SK-N-SH (cell line): ENCODE measurements at regions not wholly inside any gene's neighbourhood (a gene's known extent, or its start where the extent isn't known, plus 50 kb on each side); places are given as distances from the start of the nearest gene placed in this dataset.

Source experiments
- CTCF ChIA-PET: fragments of 300-600, 350-600 bp; formaldehyde crosslinking; extraction: SDS; loops from one replicate; lab custom pipeline; 2021; lab: Yijun Ruan, JAX
- POLR2A ChIA-PET: fragments of 350-600 bp; sonication (Branson Sonifier 250); formaldehyde crosslinking; extraction: SDS; loops from one replicate; lab custom pipeline; 2020; ENCODE audit warnings: antibody characterized with exemption, inconsistent platforms; lab: Yijun Ruan, JAX
- DNase-seq: peaks from one replicate; pipeline ENCODE4 v3.0.0; 2012
- H2AFZ ChIP-seq: fragments of 200-600 bp; sonication (generic); 2 replicates; pipeline ENCODE4 v1.8.1; 2016; ENCODE audit warnings: antibody characterized with exemption, mild to moderate bottlenecking, low read depth
- H3F3A ChIP-seq: fragments of 200-600 bp; sonication (generic); replicated peaks from 2 replicates; pipeline ENCODE3; 2016; ENCODE audit warnings: antibody characterized with exemption, mild to moderate bottlenecking; ENCODE audit not compliant: insufficient read depth
- H3K27ac ChIP-seq, 2 experiments: fragments of 200-500 bp in 1 of 2; fragments of 200-600 bp in 1 of 2; sonication (Bioruptor generic) in 1 of 2; sonication (generic), shearing (Covaris generic) in 1 of 2; 2 replicates each; pipeline versions ENCODE4 v1.5.1 to v1.6.1; 2014 to 2016; ENCODE audit warnings: low read depth in 2 of 2, inconsistent platforms in 1 of 2, low read length in 1 of 2, mild to moderate bottlenecking in 1 of 2, mixed read lengths in 1 of 2
- H3K27me3 ChIP-seq: fragments of 200-600 bp; sonication (generic), shearing (Covaris generic); 2 replicates; pipeline ENCODE4 v1.6.1; 2016; ENCODE audit warnings: mixed run types; ENCODE audit not compliant: insufficient read depth
- H3K36me3 ChIP-seq, 2 experiments: fragments of 200-500 bp in 1 of 2; fragments of 200-600 bp in 1 of 2; sonication (Bioruptor generic) in 1 of 2; sonication (generic) in 1 of 2; replicated peaks in 1 of 2; 2 replicates each; pipeline versions ENCODE3 to v1.5.1; 2014 to 2016; ENCODE audit warnings: low read length in 1 of 2, mild to moderate bottlenecking in 1 of 2; ENCODE audit not compliant: insufficient read depth in 2 of 2, control insufficient read depth in 1 of 2
- H3K4me1 ChIP-seq, 2 experiments: fragments of 200-500 bp in 1 of 2; fragments of 200-600 bp in 1 of 2; sonication (Bioruptor generic) in 1 of 2; sonication (generic), shearing (Covaris generic) in 1 of 2; 2 replicates each; pipeline versions ENCODE4 v1.5.1 to v1.6.1; 2014 to 2016; ENCODE audit warnings: low read depth in 1 of 2, low read length in 1 of 2, mixed run types in 1 of 2; ENCODE audit not compliant: insufficient read depth in 2 of 2, control insufficient read depth in 1 of 2
- H3K4me2 ChIP-seq: fragments of 200-600 bp; sonication (generic), shearing (Covaris generic); 2 replicates; pipeline ENCODE4 v1.6.1; 2017; ENCODE audit warnings: mixed run types
- H3K4me3 ChIP-seq, 2 experiments: fragments of 200-500 bp in 1 of 2; fragments of 200-600 bp in 1 of 2; sonication (Bioruptor generic) in 1 of 2; sonication (generic), shearing (Covaris generic) in 1 of 2; 2 replicates each; pipeline versions ENCODE4 v1.5.1 to v1.8.1; 2014 to 2016; ENCODE audit warnings: low read depth in 2 of 2, inconsistent platforms in 1 of 2, low read length in 1 of 2, mild to moderate bottlenecking in 1 of 2, mixed read lengths in 1 of 2, moderate library complexity in 1 of 2
- H3K79me2 ChIP-seq: fragments of 200-600 bp; sonication (generic); 2 replicates; pipeline ENCODE4 v1.8.1; 2017; ENCODE audit warnings: mild to moderate bottlenecking; ENCODE audit not compliant: insufficient read depth
- H3K9ac ChIP-seq: fragments of 200-600 bp; sonication (generic); 2 replicates; pipeline ENCODE4 v1.6.1; 2017; ENCODE audit warnings: mixed run types
- H3K9me2 ChIP-seq: fragments of 200-600 bp; sonication (generic); 2 replicates; pipeline ENCODE4 v1.6.1; 2017; ENCODE audit warnings: mixed run types
- H3K9me3 ChIP-seq: fragments of 200-600 bp; sonication (generic); 2 replicates; pipeline ENCODE4 v1.6.1; 2017; ENCODE audit warnings: mixed run types, mild to moderate bottlenecking, moderate library complexity
- H4K20me1 ChIP-seq: fragments of 200-600 bp; sonication (generic); 2 replicates; pipeline ENCODE4 v1.6.1; 2017; ENCODE audit warnings: mild to moderate bottlenecking, mixed run types; ENCODE audit not compliant: insufficient read depth
- ELF1 ChIP-seq: IDR thresholded peaks from 2 replicates; pipeline ENCODE4 v1.4.0; 2012
- EZH2phosphoT487 ChIP-seq: fragments of 200-600 bp; sonication (generic); IDR thresholded peaks from 2 replicates; pipeline ENCODE4 v1.6.1; 2017; ENCODE audit warnings: low read depth, mixed run types, mild to moderate bottlenecking, antibody characterized with exemption, moderate library complexity, borderline replicate concordance
- IRF3 ChIP-seq: fragments of 150-350 bp; IDR thresholded peaks from 2 replicates; pipeline ENCODE4 v1.6.1; 2016; ENCODE audit warnings: mild to moderate bottlenecking, low read depth, low read length
- MEF2A ChIP-seq: IDR thresholded peaks from 2 replicates; pipeline ENCODE4 v1.4.0; 2012; ENCODE audit warnings: low read depth, borderline replicate concordance
- MXI1 ChIP-seq: IDR thresholded peaks from 2 replicates; pipeline ENCODE4 v1.6.1; 2012; ENCODE audit warnings: mild to moderate bottlenecking, low read depth, low read length, improper control_type of control experiment
- PBX3 ChIP-seq: IDR thresholded peaks from 2 replicates; pipeline ENCODE4; 2012
- POLR2AphosphoS5 ChIP-seq: IDR thresholded peaks from 2 replicates; pipeline ENCODE4 v1.6.1; 2012; ENCODE audit warnings: low read depth, low read length
- REST ChIP-seq: IDR thresholded peaks from 2 replicates; pipeline ENCODE4 v1.6.1; 2012; ENCODE audit warnings: mild to moderate bottlenecking, low read depth, low read length, moderate library complexity
- RFX5 ChIP-seq: IDR thresholded peaks from 2 replicates; pipeline ENCODE4 v1.6.1; 2012; ENCODE audit warnings: mild to moderate bottlenecking, improper control_type of control experiment, low read length
- SMC3 ChIP-seq: IDR thresholded peaks from 2 replicates; pipeline ENCODE4 v1.6.1; 2012; ENCODE audit warnings: low read depth, low read length, improper control_type of control experiment
- ZBTB33 ChIP-seq: IDR thresholded peaks from 2 replicates; pipeline ENCODE4 v1.4.0; 2012; ENCODE audit warnings: low read depth, borderline replicate concordance
- WGBS: methylation state at CpG from one replicate; pipeline ENCODE4 v1.1.6; 2017; ENCODE audit warnings: low lambda C conversion rate; 5-methylcytosine and 5-hydroxymethylcytosine counted together

- no peaks in the 10 kb centered on the region for H3K9me3 ChIP-seq
- no peak overlapping the region for H2AFZ ChIP-seq
- H3K4me3 ChIP-seq: no peak overlapping the region
- H3K9ac ChIP-seq: no peak overlapping the region
- WGBS: 20% methylated on average over 4 of the region's 4 CpGs
- H3K9me2 ChIP-seq: no peaks in the 10 kb centered on the region
- no peak overlapping the region for H3K4me2 ChIP-seq
- ChIA-PET POLR2A (no interaction called here), CTCF (no interaction called here)
- H4K20me1 ChIP-seq: no peaks in the 10 kb centered on the region
- no peak overlapping the region for H3K27ac ChIP-seq
- no peaks in the 10 kb centered on the region for H3F3A ChIP-seq
- DNase-seq: no peak
- H3K4me1 ChIP-seq: no peaks in the 10 kb centered on the region
- H3K79me2 ChIP-seq: no peaks in the 10 kb centered on the region
- TF ChIP-seq IRF3 (no peak), MEF2A (no peak), ELF1 (no peak), PBX3 (no peak), MXI1 (no peak), REST (no peak), EZH2phosphoT487 (no peak), POLR2AphosphoS5 (no peak), SMC3 (no peak), ZBTB33 (no peak), RFX5 (no peak)
- no peaks in the 10 kb centered on the region for H3K27me3 ChIP-seq
- H3K36me3 ChIP-seq: no peaks in the 10 kb centered on the region
These were observed 806.8 kb downstream of the PCDH18 start for GRCh38 chr4:136725286-136726081.
